Hematopoietic multipotent progenitor cell treated with erythropoietin and hydrocortisone succinate and interleukin-3 and kit ligand, for 17 days (in vitro differentiated cells): ENCODE measurements at regions not wholly inside any gene's neighbourhood (a gene's known extent, or its start where the extent isn't known, plus 50 kb on each side); places are given as distances from the start of the nearest gene placed in this dataset.
"Not testable (repeated sequence)": the region's sequence is repeated elsewhere in the genome, so short reads cannot be mapped to it uniquely, and the experiment has no call there.

ENCODE experiments used
- DNase-seq: peaks from one replicate; pipeline ENCODE4 v3.0.0-alpha.2; 2015; ENCODE audit warnings: low spot score

DNA sequence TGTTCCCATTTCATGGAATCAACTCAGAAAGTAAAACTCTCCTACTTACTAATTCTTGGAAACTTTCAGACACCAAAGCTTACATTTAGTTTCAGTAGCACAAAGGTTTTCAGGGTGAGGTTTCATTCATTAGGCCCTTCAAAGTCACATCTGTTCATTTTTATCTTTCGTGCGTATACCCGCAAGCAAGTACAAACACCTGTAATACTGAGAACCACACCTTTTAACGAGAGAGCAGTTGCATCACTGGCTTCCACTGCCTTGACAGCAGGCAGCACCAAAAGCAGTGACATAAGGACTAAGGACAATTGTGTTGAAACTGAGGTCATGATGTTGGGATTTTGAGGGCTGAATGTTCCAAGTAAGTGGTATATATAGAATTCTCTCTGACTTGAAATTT is 60.5 kb downstream of the GOLGA6L22 start:
- DNase-seq: not testable (repeated sequence)

DNA sequence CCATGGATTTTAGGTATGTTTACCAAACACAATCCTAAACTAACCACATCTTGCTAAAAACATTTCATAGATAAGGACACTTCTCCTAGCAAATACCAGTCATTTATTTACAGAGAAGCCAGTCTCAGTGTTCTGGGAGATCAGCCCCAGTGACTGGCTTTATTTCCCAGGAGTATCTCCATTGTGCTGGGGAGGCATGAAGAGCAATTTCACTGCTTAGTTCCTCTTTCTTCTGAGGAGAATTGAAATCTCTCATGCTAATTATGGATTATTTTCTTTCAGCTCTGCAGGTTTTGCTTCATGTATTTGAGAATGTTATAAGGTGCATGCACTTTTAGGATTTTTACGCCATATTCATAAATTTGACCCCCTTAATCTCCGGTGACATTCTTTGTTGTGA is 67.8 kb downstream of the GOLGA6L22 start:
- not testable (repeated sequence) for DNase-seq

DNA sequence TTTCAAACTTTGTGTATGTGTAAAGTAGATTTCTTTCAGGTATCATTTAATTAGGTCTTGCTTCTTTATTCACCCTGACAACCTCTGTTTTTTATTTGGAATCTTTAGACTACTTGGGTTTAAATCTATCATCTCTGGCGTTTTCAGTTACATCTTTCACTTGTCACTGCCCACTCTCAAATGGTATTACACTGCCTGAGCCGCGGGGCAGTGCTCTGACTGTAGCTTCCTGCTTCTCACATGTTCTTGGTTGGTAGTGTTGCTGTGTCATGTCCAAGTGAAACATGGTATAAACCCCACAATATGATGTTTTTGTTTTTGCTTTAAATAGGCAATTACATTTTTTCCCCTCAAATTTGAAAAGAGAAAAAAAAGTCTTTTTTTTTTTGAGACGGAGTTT is 68.3 kb downstream of the GOLGA6L22 start:
- not testable (repeated sequence) for DNase-seq

DNA sequence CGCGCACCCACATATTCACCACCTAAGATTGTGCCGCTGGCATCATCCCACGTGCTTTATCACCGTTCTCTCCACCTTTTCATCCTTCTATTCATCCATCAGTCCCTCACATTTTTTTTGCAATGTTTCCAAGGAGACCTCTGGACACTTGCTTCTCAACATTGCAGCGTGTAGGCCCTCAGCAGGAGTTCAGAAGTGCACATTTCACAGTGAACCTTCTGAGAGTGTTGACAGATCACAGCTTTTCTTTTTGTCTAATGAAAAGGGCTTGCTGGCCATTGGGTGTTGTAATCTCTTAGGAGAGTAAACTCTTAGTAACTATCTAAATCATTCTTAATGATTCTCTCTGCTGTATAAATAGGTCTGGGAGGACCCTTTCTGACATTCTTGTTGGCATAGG is 70.5 kb downstream of the GOLGA6L22 start:
- DNase-seq: not testable (repeated sequence)

DNA sequence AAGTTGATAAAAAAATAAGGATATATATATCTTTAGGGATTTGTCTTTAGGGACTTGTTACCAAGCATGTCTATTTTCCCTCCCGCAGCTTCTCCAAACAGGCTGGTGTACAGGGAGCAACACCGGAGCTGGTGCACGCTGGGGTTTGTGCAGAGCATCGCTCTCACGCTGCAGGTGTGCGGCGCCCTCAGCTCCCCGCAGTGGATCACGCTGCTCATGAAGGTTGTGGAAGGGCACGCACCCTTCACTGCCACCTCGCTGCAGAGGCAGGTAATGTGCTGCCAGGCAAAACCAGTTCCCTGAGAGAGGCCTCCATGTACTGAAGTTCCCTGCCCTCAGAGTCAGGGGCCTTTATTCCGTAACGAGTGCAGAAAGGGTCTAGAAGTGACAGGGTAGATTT is 101.0 kb downstream of the GOLGA6L22 start:
- DNase-seq: not testable (repeated sequence)

DNA sequence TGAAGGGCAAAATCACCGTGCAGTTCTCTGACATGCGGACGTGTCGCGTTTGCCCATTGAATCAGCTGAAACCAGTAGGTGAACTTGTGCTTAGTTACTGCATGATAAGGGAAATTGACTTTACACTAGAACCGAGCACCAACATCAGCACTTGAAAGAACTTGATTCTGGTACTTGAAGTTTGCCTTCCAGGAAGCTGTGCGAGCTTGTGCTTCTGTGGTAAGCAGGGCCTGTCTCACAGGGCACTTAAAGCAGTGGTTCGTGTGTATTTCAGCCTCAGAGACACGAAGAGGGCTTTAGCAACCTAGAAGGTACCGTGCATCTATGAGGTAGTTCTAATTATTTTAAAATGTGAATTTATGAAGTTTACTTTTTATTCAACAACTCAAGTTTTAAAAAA is 103.0 kb downstream of the GOLGA6L22 start:
- DNase-seq: not testable (repeated sequence)

DNA sequence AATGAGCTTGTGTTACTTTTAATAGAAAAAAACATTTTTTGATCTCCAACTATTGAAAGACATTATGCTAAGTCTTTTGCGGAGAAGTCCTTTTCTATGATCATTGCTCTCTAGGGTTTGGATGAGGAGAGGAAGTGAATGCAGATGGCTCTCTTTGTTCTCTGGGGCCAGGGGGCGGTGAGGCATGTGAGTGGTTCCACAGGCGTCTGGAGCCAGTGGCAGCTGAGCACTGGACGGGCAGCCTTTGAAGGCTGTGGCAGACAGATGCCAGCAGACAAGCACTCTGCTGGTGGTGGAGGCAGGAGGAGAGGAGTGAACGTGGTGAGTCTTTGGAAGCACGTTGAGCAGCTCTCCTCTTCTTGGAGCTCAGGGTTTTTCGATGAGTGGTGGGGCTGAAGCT is 107.8 kb downstream of the GOLGA6L22 start:
- not testable (repeated sequence) for DNase-seq

DNA sequence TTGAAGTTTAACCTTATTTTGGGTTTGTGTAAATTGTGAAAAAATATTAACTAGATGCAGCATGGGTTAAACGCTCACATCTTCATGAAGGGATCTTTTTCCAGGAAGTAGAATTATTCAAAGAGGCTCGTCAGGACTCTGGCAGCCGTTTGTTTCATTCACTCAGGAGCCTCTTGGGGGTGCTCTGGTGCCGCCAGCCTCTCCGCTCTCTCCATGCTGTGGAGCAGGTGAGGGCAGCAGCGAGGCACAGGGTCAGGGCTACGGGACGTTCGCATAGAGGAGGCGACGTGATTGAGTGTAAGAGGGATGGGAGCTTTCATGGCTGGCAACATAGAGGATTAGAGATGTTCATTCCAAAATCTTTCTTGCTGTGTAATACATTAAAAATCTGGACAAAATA is 110.8 kb downstream of the GOLGA6L22 start:
- not testable (repeated sequence) for DNase-seq

DNA sequence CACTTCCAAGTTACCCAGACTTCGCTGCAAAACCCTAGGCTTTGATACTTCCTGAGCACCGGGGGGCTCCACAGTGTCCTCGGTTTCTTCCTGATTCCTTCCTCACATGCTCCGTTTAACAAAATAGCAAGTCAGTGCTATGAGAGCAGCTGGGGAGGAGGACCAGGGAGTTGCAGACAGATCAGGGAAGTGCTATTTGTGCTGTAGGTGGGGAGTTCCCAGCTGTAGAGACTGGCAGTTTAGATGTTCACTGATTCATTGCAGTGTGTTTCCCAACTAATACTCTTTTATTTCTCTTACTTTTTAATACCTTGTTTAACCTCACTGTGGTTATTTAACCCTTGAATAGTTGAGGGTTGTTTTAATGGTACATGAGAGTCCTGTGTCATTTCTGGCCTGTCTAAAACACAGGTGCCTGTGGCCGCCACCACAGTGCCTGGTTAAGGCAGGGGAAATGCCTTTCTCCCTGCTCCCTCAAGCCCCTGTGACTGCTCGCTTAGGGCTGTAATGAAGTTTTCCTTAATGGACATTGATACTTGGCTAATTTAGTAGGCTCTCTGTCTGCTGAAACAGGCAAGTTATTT is 113.5 kb downstream of the GOLGA6L22 start:
- DNase-seq: not testable (repeated sequence)

DNA sequence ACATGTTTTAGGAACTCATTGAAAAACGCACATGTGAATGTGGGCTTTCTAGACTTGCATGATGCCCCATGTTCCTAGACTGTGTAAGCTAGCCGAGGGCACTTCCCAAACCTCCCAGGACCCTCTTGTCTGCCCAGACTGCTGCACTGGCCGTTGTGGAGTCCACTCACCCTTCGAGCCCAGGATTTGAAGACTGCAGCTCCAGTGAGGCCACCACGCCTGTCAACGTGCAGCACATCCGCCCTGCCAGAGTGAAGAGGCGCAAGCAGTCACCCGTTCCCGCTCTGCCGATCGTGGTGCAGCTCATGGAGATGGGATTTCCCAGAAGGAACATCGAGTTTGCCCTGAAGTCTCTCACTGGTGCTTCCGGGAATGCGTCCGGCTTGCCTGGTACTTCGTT is 114.1 kb downstream of the GOLGA6L22 start:
- DNase-seq: not testable (repeated sequence)

DNA sequence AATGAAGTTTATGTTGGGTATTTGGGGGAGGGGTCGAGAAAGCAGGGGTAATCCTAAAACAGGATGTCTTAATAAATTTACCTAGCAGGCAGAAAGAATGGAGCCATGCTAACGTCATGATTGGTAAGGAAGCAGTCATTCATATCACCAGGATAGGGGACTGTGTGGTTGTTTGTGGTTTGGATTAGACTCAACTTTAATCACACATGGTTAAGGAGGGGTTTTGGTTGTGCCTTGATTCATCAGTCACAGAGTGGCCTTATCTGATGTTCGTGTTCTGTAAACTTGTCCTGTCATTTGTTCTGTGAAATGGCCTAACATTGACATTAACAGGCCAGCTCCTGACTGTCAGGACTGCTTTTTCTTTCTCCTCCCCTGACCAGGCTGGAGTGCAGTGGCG is 119.1 kb downstream of the GOLGA6L22 start:
- not testable (repeated sequence) for DNase-seq

DNA sequence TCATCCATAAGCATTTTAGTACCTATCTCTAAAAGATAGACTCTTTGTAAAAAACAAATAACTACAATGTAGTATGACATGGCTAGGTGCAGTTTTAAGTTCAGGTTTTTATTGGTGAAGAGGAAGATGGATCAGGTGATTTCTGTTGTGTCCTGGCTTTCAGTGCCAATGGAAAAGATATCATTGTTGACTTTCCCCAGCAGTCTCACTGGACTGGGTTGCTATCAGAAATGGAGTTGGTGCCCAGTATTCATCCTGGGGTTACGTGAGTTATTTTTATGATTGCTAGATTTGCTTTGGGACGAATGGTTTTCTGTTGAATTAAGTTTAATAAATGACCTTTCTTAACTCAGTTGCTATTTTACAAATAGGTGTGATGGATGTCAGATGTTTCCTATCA is 120.5 kb downstream of the GOLGA6L22 start:
- DNase-seq: not testable (repeated sequence)

DNA sequence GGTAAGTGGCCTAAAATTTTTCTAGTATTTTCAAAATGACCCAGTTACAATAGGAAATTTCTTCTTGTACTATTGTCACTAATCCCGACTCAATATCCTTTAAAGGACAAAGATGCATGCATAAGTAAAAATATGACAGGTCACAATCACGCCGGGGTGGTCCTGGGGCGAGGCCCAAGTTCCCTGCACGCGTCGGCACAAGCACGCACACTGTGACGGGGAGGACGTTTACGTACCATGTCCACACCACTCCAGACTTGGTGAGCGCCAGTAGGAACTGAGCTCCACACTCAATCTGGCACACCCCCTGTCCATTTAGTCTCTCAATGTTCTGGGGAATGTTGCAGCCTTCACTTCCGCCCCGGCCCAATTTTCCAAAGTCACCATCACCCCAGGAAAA is 128.7 kb downstream of the GOLGA6L22 start:
- DNase-seq: not testable (repeated sequence)

DNA sequence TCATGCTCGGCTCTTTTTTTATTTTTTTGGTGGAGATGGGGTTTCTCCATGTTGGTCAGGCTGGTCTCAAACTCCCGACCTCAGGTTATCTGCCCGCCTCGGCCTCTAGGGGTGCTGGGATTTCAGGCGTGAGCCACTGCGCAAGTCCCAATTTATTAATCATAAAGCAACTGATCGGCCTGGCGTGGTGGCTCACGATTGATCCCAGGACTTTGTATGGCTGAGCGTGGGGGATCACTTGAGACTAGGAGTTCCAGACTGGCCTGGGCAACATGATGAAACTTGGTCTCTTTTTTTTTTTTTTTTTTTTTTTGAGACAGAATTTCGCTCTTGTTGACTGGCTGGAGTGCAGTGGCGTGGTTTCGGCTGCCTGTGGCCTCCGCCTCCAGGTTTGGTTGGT is 139.8 kb downstream of the GOLGA6L22 start:
- DNase-seq: not testable (repeated sequence)

DNA sequence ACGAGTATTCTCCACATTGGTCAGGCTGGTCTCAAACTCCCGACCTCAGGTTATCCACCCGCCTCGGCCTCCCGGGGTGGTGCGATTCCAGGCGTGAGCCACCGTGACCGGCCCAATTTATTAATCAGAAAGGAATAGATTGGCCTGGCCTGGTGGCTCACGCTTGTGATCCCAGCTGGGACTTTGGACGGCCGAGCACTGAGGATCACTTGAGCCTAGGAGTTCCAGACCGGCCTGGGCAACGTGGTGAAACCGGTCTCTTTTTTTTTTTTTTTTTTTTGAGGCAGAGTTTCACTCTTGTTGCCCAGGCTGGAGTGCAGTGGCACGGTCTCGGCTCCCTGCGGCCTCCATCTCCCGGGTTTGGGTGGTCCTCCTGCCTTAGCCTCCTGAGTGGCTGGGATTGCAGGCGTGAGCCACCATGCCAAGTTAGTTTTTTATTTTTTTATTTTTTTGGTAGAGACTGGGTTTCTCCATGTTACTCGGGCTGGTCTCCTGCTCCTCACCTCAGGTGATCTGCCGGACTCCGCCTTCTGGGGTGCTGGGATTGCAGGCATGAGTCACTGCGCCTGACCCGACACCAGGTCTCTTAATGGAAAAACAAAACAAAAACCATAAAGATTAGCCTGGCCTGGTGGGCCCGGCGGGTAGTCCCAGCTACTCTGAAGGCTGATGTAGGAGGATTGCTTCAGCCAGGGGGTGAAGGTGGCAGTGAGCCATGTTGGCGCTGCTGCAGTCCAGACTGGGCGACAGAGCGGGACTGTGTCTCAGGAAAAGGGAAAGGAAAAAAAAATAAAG is 141.0 kb downstream of the GOLGA6L22 start:
- not testable (repeated sequence) for DNase-seq

DNA sequence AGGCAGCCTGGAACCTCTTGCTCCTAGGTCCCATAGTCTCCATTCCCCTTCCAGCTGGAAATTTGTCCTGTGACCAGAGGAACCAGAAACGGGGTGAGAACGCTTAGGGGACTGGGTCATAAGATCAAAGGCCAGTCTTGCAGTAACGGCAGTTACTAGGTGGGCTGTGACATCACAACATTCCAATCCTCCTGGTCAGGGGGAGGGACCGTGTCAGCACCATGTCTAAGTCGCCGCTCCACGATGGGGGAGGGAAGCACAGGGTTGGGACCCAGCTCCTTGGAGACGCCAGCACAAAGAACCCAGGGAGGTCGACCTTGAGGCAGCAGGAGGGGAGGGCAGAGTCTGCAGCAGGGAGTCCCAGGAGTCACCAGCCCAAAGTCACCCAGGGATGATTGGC is 158.3 kb downstream of the GOLGA6L22 start:
- DNase-seq: not testable (repeated sequence)

DNA sequence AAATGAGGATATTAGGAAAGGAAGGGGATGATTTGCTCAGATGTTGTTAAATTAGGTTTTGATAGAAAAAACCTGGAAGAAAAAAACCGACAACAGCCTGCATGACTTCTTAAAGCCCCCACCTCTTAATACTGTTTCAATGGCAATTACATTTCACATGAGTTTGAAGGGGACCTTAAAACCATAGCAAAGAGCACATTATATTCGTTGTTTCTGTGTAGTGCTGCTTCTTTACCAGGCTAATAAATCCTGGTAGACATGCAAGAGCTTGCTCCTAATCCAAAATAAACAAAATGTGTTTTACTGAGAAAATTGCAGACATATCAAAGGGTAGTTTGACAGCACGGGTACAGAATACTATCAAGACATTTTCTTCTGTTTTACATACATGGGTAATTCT is 154.7 kb upstream of the NIPA1 start:
- not testable (repeated sequence) for DNase-seq

DNA sequence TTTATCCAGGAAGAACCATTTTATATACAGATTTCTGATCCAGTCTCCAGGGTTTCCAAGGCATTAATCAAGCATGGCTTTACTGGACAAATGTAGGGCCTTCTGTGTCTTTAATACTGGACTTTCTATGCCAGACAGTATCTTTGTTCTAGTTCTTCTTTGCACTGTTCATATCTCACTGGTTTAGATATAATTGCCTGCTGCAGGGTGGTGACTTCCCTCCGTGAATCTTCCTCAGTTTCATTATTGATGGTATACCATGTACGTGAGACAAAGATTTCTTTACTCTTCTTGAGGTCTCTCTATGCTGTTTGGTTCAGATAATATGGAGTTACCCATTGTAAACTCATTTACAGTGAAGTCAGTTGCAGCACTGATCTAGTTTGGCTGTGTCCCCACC is 146.5 kb upstream of the NIPA1 start:
- DNase-seq: not testable (repeated sequence)

DNA sequence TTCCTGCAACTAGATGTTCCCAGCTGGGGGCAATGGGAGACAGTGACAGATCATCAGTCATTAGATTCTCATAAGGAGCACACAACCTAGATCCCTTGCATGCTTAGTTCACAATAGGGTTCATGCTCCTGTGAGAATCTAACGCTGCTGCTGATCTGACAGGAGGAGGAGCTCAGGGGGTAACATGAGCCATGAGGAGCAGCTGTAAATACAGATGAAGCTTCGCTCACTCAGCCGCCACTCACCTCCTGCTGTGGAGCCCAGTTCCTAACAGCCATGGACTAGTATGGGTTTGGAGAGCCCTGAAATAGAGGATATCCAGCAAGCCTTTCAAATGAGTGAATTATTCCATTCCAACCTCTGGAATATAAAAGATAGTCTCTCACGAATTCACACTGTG is 137.0 kb upstream of the NIPA1 start:
- not testable (repeated sequence) for DNase-seq

DNA sequence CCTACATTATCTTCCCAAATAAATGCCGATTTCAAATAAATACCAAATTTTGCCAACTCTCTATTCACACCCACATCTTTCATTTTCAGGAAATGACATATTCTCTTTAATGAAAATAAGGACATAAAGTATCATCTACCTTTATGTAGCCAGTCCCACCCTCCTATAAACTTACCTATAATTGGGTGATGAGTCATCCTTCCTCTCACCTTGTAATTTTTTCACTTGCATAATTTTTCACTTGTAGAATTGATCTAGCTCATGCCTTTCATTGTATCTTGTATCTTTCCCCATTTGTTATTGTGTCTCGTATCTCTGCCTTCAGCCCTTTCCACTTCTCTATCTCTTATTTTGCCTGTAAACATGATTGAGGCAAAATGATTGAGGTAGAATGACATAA is 135.3 kb upstream of the NIPA1 start:
- DNase-seq: not testable (repeated sequence)

DNA sequence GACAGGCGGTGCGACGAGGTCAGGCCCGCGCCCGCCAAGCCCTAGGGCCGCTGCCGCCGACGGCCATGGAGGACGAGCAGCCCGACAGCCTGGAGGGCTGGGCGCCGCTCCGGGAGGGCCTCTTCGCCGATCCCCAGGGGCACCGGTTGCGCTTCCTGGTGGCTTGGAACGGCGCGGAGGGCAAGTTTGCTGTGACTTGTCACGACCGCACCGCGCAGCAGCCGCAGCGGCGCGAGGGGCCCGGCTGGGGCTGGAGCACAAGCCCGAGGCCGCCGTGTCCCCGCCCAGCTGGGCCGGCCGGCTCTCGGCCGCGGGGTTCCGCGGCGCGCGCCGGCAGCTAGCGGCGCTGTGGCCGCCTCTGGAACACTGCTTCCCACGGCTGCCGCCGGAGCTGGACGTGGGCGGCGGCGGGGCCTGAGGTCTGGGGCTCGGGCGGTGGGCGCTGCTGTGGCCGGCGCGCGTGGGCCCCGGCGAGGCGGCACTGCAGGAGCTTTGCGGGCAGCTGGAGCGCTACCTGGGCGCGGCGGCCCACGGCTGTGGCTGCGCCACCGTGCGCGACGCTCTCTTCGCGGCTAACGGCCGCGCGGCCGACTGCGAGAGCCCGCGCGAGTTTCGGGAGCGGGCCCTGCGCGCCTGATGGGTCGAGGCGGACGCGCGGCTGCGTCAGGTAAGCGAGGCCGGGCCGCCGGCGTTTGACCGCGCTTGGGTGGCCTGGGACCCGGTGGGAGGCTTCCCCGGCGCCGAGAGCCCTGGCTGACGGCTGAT is 122.0 kb upstream of the NIPA1 start:
- DNase-seq: peak; percentile 13

DNA sequence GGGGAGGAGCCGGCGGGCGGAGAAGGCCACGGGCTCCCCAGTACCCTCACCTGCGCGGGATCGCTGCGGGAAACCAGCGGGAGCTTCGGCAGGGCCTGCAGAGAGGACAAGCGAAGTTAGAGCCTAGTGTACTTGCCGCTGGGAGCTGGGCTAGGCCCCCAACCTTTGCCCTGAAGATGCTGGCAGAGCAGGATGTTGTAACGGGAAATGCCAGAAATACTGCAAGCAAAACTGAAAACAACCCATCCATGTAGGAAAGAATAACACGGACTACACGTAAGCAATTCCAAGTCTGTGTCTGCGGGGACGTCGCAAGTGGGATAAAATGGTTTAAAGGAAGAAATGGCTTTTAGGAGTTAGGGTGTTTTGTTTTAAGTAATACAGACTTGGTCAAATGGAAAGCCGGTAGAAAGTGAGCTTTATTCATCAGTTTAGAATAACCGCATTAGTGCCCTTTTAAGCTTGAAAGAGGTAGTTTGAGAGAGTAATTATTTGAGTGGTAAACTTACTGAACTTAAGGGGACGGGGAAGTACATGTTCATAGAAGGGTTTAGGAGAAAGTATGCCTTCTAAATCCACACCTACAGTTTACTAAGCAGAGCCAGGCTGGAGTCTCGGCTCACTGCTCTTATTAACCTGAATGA is 121.3 kb upstream of the NIPA1 start:
- DNase-seq: peak; percentile 33
